GM12878 (cell line): ENCODE measurements at regions not wholly inside any gene's neighbourhood (a gene's known extent, or its start where the extent isn't known, plus 50 kb on each side); places are given as distances from the start of the nearest gene placed in this dataset.

Source experiments
- ATAC-seq: fragments of 200-7000 bp; cut with Tn5 transposase; 3 replicates; pipeline ENCODE4 v1.9.1; 2020; ENCODE audit warnings: mild to moderate bottlenecking, moderate library complexity
- BruUV-seq: library from RNA; stranded (reverse); fragments of 400-500 nt; replicated peaks from 2 replicates; lab custom pipeline; 2021; lab: Mats Ljungman, UMichigan
- CTCF ChIA-PET: fragments of 300-600 bp; sonication (Branson Sonifier 250); formaldehyde crosslinking; extraction: SDS; loops from one replicate; lab custom pipeline; 2021; ENCODE audit warnings: inconsistent platforms; lab: Yijun Ruan, JAX
- POLR2A ChIA-PET: fragments of 350-600 bp; formaldehyde crosslinking; extraction: SDS; loops from one replicate; lab custom pipeline; 2021; ENCODE audit warnings: inconsistent platforms; lab: Charles Lee
- RAD21 ChIA-PET: fragments of 300-600 bp; sonication (Branson Sonifier 250); formaldehyde crosslinking; loops from one replicate; lab custom pipeline; 2023; ENCODE audit warnings: antibody characterized with exemption; ENCODE audit not compliant: unreplicated experiment; lab: Charles Lee
- SMC1A ChIA-PET: fragments of 300-600 bp; sonication (Branson Sonifier 250); formaldehyde crosslinking; loops from one replicate; lab custom pipeline; 2023; ENCODE audit not compliant: unreplicated experiment, uncharacterized antibody; lab: Charles Lee
- DNase-seq: peaks from one replicate; pipeline ENCODE4 v3.0.0-alpha.2; 2011; ENCODE audit warnings: low read depth, low spot score
- FAIRE-seq: peaks from 3 replicates; lab custom pipeline; 2011; peaks lifted over from hg19 to GRCh38; lab: Jason Lieb, UNC
- H2AFZ ChIP-seq: 2 replicates; pipeline ENCODE4 v1.6.0; 2011; ENCODE audit warnings: low read depth, low read length, control low read depth; ENCODE audit not compliant: control insufficient read depth
- H3K27ac ChIP-seq: 2 replicates; pipeline ENCODE4 v1.5.1; 2011; ENCODE audit warnings: control low read depth; ENCODE audit not compliant: control insufficient read depth, insufficient read depth
- H3K27me3 ChIP-seq, 2 experiments: replicated peaks in 1 of 2; 2 replicates each; pipeline versions ENCODE4 v1.6.0 to v1.6.1; 2011; ENCODE audit warnings: low read length in 1 of 2; ENCODE audit not compliant: control insufficient read depth in 2 of 2, insufficient read depth in 2 of 2
- H3K36me3 ChIP-seq, 2 experiments: 2 replicates each; pipeline ENCODE4 v1.5.1; 2011; ENCODE audit warnings: low read length in 1 of 2; ENCODE audit not compliant: control insufficient read depth in 2 of 2, insufficient read depth in 2 of 2
- H3K4me1 ChIP-seq: 2 replicates; pipeline ENCODE4 v1.6.1; 2011; ENCODE audit warnings: mild to moderate bottlenecking, low read length, moderate library complexity, mixed read lengths; ENCODE audit not compliant: control insufficient read depth, insufficient read depth
- H3K4me2 ChIP-seq: 2 replicates; pipeline ENCODE4 v1.6.0; 2011; ENCODE audit warnings: control low read depth; ENCODE audit not compliant: control insufficient read depth, insufficient read depth
- H3K4me3 ChIP-seq: fragments of 200-600 bp; sonication (generic); 2 replicates; pipeline ENCODE4 v1.5.1; 2016
- H3K79me2 ChIP-seq: 2 replicates; pipeline ENCODE4 v1.6.0; 2011; ENCODE audit warnings: low read length; ENCODE audit not compliant: control insufficient read depth, insufficient read depth
- H3K9ac ChIP-seq: 2 replicates; pipeline ENCODE4 v1.8.0; 2011; ENCODE audit warnings: low read length, control low read depth, mixed read lengths; ENCODE audit not compliant: control insufficient read depth, insufficient read depth
- H3K9me3 ChIP-seq: replicated peaks from 3 replicates; pipeline ENCODE4 v1.5.1; 2011; ENCODE audit warnings: mild to moderate bottlenecking, low read length; ENCODE audit not compliant: control insufficient read depth, insufficient read depth
- H4K20me1 ChIP-seq: 2 replicates; pipeline ENCODE4 v1.6.0; 2011; ENCODE audit not compliant: control insufficient read depth, insufficient read depth
- ATF7 ChIP-seq: fragments of 450-650 bp; IDR thresholded peaks from 2 replicates; pipeline ENCODE4 v1.6.1; 2016; ENCODE audit warnings: low read depth, mild to moderate bottlenecking
- BHLHE40 ChIP-seq, 2 experiments: fragments of 450-650 bp in 1 of 2; IDR thresholded peaks; 2 replicates each; pipeline ENCODE4 v1.6.1; 2011 to 2017; ENCODE audit warnings: low read depth in 2 of 2, borderline replicate concordance in 1 of 2, improper control_type of control experiment in 1 of 2, low read length in 1 of 2, mild to moderate bottlenecking in 1 of 2
- CBX3 ChIP-seq: fragments of 200-600 bp; sonication (generic); IDR thresholded peaks from 2 replicates; pipeline ENCODE4 v1.6.1; 2016; ENCODE audit warnings: low read depth, borderline replicate concordance
- EGR1 ChIP-seq, 2 experiments: IDR thresholded peaks; 1 replicate in 1 of 2; 2 replicates in 1 of 2; pipeline ENCODE4 v1.6.1; 2011 to 2012; ENCODE audit warnings: low read depth in 2 of 2, low read length in 2 of 2, borderline replicate concordance in 1 of 2, mild to moderate bottlenecking in 1 of 2, moderate library complexity in 1 of 2
- ETV6 ChIP-seq, 2 experiments: fragments of 450-650 bp in 1 of 2; IDR thresholded peaks in 1 of 2; conservative IDR thresholded peaks in 1 of 2; 2 replicates each; pipeline ENCODE4 v1.6.1; 2014; ENCODE audit warnings: antibody characterized with exemption in 1 of 2, borderline replicate concordance in 1 of 2, low read depth in 1 of 2, mild to moderate bottlenecking in 1 of 2, moderate library complexity in 1 of 2
- FOS ChIP-seq: IDR thresholded peaks from 3 replicates; pipeline ENCODE4 v1.6.1; 2011; ENCODE audit warnings: borderline replicate concordance; ENCODE audit not compliant: insufficient read length; ENCODE audit errors: extremely low read depth
- LARP7 ChIP-seq: fragments of 450-650 bp; IDR thresholded peaks from 2 replicates; pipeline ENCODE4 v1.6.1; 2017; ENCODE audit warnings: mild to moderate bottlenecking
- MXI1 ChIP-seq: fragments of 150-350 bp; IDR thresholded peaks from 2 replicates; pipeline ENCODE4 v1.6.1; 2011; ENCODE audit warnings: low read depth, mild to moderate bottlenecking, inconsistent platforms, low read length, improper control_type of control experiment
- MYC ChIP-seq: IDR thresholded peaks from 2 replicates; pipeline ENCODE4 v1.6.1; 2011; ENCODE audit warnings: mild to moderate bottlenecking, low read length, moderate library complexity, inconsistent platforms; ENCODE audit not compliant: insufficient read depth, insufficient replicate concordance, insufficient read length, severe bottlenecking
- NFYA ChIP-seq: IDR thresholded peaks from 2 replicates; pipeline ENCODE4 v1.6.1; 2011; ENCODE audit warnings: low read depth, mild to moderate bottlenecking, low read length, improper control_type of control experiment, borderline replicate concordance
- NFYB ChIP-seq: IDR thresholded peaks from 2 replicates; pipeline ENCODE4 v1.6.1; 2011; ENCODE audit warnings: low read depth, mild to moderate bottlenecking, low read length, improper control_type of control experiment, moderate library complexity; ENCODE audit not compliant: insufficient read depth
- PAX8 ChIP-seq: fragments of 450-650 bp; IDR thresholded peaks from 2 replicates; pipeline ENCODE4 v1.6.1; 2017; ENCODE audit warnings: mild to moderate bottlenecking, moderate library complexity
- TAF1 ChIP-seq: IDR thresholded peaks from 2 replicates; pipeline ENCODE4 v1.6.1; 2011; ENCODE audit warnings: mild to moderate bottlenecking, low read depth, low read length, borderline replicate concordance
- ZNF217 ChIP-seq: fragments of 450-650 bp; IDR thresholded peaks from 2 replicates; pipeline ENCODE4 v1.6.1; 2017; ENCODE audit warnings: antibody characterized with exemption, mild to moderate bottlenecking
- WGBS: methylation state at CpG from one replicate; pipeline ENCODE4 v1.1.6; 2016; ENCODE audit warnings: low lambda C conversion rate; ENCODE audit not compliant: insufficient replicate concordance, insufficient coverage; ENCODE audit errors: missing lambda C conversion rate; 5-methylcytosine and 5-hydroxymethylcytosine counted together
- in situ Hi-C: fragments of 300-500 bp; cut with MboI; formaldehyde crosslinking; loops from 9 replicates; pipeline ENCODE4 v1.14.3; 2018; ENCODE audit warnings: mixed read lengths
- intact Hi-C: fragments of 100-400 bp; cut with micrococcal nuclease; formaldehyde crosslinking; loops from one replicate; pipeline ENCODE4 v1.14.2; 2022; ENCODE audit not compliant: unreplicated experiment
- TF ChIP-seq, protein P1 (sequence below): fragments of 450-650 bp; IDR thresholded peaks from 2 replicates; pipeline ENCODE4 v1.6.1; 2017; ENCODE audit warnings: mild to moderate bottlenecking, moderate library complexity

DNA sequence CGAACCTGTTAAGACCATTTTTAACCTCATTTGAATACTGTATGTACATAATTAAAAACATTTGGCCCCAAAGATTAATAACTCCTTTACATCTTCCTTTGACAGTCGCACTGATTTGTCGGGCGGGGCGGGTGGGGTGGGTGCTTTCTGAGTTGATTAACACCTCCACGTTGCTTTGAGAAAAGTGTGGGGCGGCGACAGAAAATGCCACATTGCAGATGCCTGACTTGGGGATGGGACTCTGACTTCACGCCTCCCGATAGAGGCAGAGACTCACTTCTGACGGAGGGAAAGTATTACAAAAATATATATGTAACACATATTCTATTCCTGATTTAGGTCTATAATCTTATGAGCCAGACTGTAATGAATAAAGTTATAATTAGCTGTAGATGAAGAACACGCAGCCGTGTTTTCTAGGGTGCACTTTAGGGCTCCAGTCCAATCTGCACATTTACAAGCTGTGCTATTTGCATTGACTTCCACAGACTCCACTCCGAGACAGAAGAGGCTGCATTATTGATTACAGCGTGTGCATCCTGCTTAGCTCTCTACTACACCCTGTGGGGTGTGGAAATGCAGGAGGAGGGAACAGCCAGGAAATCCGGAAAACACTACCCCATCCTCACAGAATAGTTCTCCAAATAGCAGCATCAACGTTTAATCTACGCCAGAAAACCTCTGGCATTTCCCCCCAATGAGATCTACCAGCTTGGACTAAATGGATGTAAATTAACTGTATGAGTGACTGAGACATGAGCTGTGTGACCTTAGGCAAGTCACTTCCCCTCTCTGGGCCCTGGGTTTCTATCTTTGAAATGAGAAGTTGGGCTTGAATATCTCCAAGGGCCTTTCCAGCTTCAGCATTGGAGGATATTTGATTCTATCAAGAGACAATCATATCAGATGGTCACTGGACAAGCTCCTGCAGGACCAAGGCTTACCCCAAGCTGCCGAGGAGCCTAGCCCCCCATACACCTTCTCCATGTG, 308.0 kb downstream of the RRAGC start (continued):
- TF ChIP-seq EGR1 (IDR thresholded peaks at IDR 0.05; ENCODE audit: borderline replicate concordance in 1 of 2, low read depth in 2 of 2, low read length in 2 of 2), result no peak
- TF ChIP-seq ATF7, result no peak
- no peak for TF ChIP-seq NFYB
- TF ChIP-seq ZNF217, result no peak
- TF ChIP-seq MYC, result no peak
- no peak for TF ChIP-seq FOS
- no peak for TF ChIP-seq LARP7

DNA sequence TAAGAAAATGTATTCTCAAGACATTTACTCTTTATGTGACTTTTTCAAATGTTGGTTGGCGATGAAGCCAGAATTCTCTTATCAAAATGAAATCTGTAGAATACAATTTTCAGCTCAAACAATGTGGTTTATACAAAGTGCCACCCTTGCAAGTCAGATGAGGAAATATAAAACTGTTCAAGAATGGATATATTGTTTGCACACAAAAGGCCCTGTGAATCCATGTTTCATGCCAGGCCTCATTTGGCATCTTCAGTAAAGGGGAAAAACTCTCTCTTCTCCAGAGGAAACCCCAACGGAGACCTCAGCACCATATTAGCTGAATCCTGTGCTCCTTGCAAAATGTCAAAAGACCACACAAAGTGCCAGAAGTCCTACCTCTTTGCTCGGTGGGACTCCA, 310.4 kb downstream of the RRAGC start:
- H3K4me3 ChIP-seq, result no peak overlapping the region
- H3K27ac ChIP-seq, result no peak overlapping the region
- no peaks in the 10 kb centered on the region for H3K4me1 ChIP-seq
- H4K20me1 ChIP-seq, result no peaks in the 10 kb centered on the region
- no peaks in the 10 kb centered on the region; a peak in 1 of 4 replicates for H3K27me3 ChIP-seq
- FAIRE-seq, result no peak
- ChIA-PET POLR2A (no interaction called here), SMC1A (interaction anchor here (1.6 kb wide), 1 partner anchor 9 kb away, joined by 4 read pairs; no protein-coding TSS in a partner anchor), CTCF (no interaction called here), RAD21 (no interaction called here)
- H3K36me3 ChIP-seq, result no peaks in the 10 kb centered on the region
- DNase-seq, result no peak
- 78% methylated on average over 3 of the region's 3 CpGs for WGBS
- no peak overlapping the region for H3K9ac ChIP-seq
- no peaks in the 10 kb centered on the region for H3K9me3 ChIP-seq
- H2AFZ ChIP-seq, result no peak overlapping the region
- no TSS peak for BruUV-seq
- in situ Hi-C loops, result no loop called here
- no peaks in the 10 kb centered on the region for H3K79me2 ChIP-seq
- no peak for ATAC-seq
- intact Hi-C loops, result no loop called here
- H3K4me2 ChIP-seq, result no peak overlapping the region
- TF ChIP-seq ETV6 (conservative IDR thresholded peaks at IDR 0.05 in 1 of 2, IDR thresholded peaks at IDR 0.05 in 1 of 2; ENCODE audit: borderline replicate concordance in 1 of 2, low read depth in 1 of 2) (no peak), CBX3 (no peak), MYC (no peak), BHLHE40 (IDR thresholded peaks at IDR 0.05; ENCODE audit: borderline replicate concordance in 1 of 2, low read depth in 2 of 2, low read length in 1 of 2) (no peak), NFYA (no peak), MXI1 (no peak), PAX8 (no peak), TAF1 (no peak)
- TF ChIP-seq, protein P1, sequence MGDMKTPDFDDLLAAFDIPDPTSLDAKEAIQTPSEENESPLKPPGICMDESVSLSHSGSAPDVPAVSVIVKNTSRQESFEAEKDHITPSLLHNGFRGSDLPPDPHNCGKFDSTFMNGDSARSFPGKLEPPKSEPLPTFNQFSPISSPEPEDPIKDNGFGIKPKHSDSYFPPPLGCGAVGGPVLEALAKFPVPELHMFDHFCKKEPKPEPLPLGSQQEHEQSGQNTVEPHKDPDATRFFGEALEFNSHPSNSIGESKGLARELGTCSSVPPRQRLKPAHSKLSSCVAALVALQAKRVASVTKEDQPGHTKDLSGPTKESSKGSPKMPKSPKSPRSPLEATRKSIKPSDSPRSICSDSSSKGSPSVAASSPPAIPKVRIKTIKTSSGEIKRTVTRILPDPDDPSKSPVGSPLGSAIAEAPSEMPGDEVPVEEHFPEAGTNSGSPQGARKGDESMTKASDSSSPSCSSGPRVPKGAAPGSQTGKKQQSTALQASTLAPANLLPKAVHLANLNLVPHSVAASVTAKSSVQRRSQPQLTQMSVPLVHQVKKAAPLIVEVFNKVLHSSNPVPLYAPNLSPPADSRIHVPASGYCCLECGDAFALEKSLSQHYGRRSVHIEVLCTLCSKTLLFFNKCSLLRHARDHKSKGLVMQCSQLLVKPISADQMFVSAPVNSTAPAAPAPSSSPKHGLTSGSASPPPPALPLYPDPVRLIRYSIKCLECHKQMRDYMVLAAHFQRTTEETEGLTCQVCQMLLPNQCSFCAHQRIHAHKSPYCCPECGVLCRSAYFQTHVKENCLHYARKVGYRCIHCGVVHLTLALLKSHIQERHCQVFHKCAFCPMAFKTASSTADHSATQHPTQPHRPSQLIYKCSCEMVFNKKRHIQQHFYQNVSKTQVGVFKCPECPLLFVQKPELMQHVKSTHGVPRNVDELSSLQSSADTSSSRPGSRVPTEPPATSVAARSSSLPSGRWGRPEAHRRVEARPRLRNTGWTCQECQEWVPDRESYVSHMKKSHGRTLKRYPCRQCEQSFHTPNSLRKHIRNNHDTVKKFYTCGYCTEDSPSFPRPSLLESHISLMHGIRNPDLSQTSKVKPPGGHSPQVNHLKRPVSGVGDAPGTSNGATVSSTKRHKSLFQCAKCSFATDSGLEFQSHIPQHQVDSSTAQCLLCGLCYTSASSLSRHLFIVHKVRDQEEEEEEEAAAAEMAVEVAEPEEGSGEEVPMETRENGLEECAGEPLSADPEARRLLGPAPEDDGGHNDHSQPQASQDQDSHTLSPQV, result no peak
